Parathyroid adenoma (tissue), 2 donors: ENCODE measurements at regions not wholly inside any gene's neighbourhood (a gene's known extent, or its start where the extent isn't known, plus 50 kb on each side); places are given as distances from the start of the nearest gene placed in this dataset.

Source experiments
- H2AFZ ChIP-seq: fragments of 300-600 bp; sonication (generic); one replicate; pipeline ENCODE4 v1.7.0; 2017; ENCODE audit warnings: antibody characterized with exemption, mild to moderate bottlenecking
- H3K27ac ChIP-seq: fragments of 300-600 bp; sonication (generic); one replicate; pipeline ENCODE4 v1.7.0; 2017
- H3K27me3 ChIP-seq: fragments of 300-600 bp; sonication (generic); one replicate; pipeline ENCODE4 v1.7.0; 2017; ENCODE audit warnings: low read length; ENCODE audit not compliant: control insufficient read depth, insufficient read depth
- H3K36me3 ChIP-seq: fragments of 300-600 bp; sonication (generic); one replicate; pipeline ENCODE4 v1.7.0; 2017; ENCODE audit warnings: low read length; ENCODE audit not compliant: control insufficient read depth, insufficient read depth
- H3K4me1 ChIP-seq: fragments of 300-600 bp; sonication (generic); one replicate; pipeline ENCODE4 v1.7.0; 2017; ENCODE audit warnings: control low read depth
- H3K4me2 ChIP-seq: fragments of 300-600 bp; sonication (generic); one replicate; pipeline ENCODE4 v1.7.0; 2017; ENCODE audit warnings: low read length
- H3K4me3 ChIP-seq: fragments of 300-600 bp; sonication (generic); one replicate; pipeline ENCODE4 v1.7.0; 2017; ENCODE audit warnings: low read depth, low read length
- H3K79me2 ChIP-seq: fragments of 300-600 bp; sonication (generic); one replicate; pipeline ENCODE4 v1.7.0; 2017; ENCODE audit warnings: control low read depth
- H3K9ac ChIP-seq: fragments of 300-600 bp; sonication (generic); one replicate; pipeline ENCODE4 v1.7.0; 2017; ENCODE audit warnings: mild to moderate bottlenecking
- H3K9me3 ChIP-seq: fragments of 300-600 bp; sonication (generic); one replicate; pipeline ENCODE4 v1.7.0; 2017; ENCODE audit warnings: low read length; ENCODE audit not compliant: control insufficient read depth
- TF ChIP-seq, protein P1 (sequence below): fragments of 300-600 bp; sonication (generic); IDR thresholded peaks from one replicate; pipeline ENCODE4 v1.7.0; 2017; ENCODE audit warnings: antibody characterized with exemption, mild to moderate bottlenecking
- donor health status: primary hyperparathyroidism.

DNA sequence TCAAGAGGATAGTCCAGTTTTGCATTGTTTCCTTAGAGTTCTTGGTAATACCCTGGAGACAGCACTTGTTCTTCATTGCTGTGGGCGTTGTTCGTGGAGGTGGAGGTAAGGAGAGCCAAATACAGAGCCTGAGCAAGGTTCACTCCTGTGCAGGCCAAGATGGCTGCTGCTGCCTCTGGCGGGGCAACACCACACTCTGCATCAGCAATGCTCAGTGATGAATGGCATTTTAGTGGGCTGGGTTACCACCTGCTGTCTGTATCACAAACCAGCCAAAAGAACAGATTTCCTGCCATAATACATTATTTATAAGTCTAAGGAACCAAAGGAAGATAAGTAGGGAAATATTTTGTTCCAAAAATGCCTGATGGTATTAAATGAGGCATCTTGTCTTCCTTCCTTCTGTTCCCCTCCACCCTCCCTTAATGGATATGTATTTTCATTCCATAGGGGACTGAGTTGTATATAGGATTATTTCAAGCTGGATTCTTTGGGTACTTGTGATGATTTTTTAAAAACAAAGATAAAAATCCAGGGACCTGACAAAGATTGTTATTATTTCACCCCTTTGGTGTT is 61.6 kb upstream of the LIMCH1 start:
- Histone ChIP-seq H3K9ac (no peak overlapping the region), H3K79me2 (peaks cover 11% of the 10 kb centered on the region), H3K27ac (no peak overlapping the region), H2AFZ (no peak overlapping the region), H3K4me1 (no peaks in the 10 kb centered on the region), H3K4me3 (no peak overlapping the region), H3K27me3 (no peaks in the 10 kb centered on the region), H3K36me3 (no peaks in the 10 kb centered on the region), H3K9me3 (no peaks in the 10 kb centered on the region), H3K4me2 (no peak overlapping the region)
- TF ChIP-seq, protein P1, sequence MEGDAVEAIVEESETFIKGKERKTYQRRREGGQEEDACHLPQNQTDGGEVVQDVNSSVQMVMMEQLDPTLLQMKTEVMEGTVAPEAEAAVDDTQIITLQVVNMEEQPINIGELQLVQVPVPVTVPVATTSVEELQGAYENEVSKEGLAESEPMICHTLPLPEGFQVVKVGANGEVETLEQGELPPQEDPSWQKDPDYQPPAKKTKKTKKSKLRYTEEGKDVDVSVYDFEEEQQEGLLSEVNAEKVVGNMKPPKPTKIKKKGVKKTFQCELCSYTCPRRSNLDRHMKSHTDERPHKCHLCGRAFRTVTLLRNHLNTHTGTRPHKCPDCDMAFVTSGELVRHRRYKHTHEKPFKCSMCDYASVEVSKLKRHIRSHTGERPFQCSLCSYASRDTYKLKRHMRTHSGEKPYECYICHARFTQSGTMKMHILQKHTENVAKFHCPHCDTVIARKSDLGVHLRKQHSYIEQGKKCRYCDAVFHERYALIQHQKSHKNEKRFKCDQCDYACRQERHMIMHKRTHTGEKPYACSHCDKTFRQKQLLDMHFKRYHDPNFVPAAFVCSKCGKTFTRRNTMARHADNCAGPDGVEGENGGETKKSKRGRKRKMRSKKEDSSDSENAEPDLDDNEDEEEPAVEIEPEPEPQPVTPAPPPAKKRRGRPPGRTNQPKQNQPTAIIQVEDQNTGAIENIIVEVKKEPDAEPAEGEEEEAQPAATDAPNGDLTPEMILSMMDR, result no peak

DNA sequence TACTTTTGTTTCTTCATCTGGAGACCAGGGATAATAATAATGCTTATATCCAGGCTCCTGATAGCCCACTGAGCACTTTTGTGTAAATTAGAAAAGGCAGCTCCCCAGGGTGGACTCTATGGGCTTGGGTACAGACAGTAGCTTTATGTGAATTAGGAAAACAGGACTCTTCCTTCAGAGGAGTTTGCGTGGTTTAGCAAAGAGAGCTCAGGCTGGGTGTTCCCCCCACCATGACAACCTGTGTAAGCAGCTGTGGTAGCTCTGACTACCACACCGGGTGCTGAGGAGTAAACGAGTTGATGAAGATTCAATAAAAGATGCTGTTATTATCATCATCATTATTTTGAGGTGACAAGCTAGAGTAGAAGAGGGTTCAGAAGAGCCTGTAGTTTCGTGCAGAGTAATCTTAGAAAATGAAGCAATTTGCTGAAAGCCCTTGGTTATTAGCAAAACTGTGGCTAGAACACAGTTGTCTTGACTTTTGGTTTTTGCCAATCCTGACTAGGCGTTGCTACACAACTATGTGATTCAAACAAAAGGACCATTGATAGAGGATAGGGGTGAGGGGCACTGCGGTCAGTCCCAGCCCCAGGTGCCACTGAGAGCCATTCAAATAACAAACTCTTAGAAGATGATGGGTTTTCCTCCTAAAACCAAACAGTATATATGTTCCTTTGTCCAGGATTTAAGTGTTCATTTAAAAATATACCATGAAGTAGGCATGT is 60.6 kb upstream of the LIMCH1 start:
- TF ChIP-seq, protein P1, result no peak
- no peaks in the 10 kb centered on the region for H3K4me1 ChIP-seq
- H3K4me2 ChIP-seq, result no peak overlapping the region
- no peak overlapping the region for H3K4me3 ChIP-seq
- no peaks in the 10 kb centered on the region for H3K36me3 ChIP-seq
- no peaks in the 10 kb centered on the region for H3K9me3 ChIP-seq
- no peak overlapping the region for H3K27ac ChIP-seq
- H2AFZ ChIP-seq, result no peak overlapping the region
- H3K27me3 ChIP-seq, result no peaks in the 10 kb centered on the region
- H3K79me2 ChIP-seq, result peaks cover 11% of the 10 kb centered on the region
- no peak overlapping the region for H3K9ac ChIP-seq

- H3K27me3 ChIP-seq, result no peaks in the 10 kb centered on the region
- no peak overlapping the region for H3K27ac ChIP-seq
- H3K9me3 ChIP-seq, result no peaks in the 10 kb centered on the region
- no peaks in the 10 kb centered on the region for H3K36me3 ChIP-seq
- no peak overlapping the region for H2AFZ ChIP-seq
- peaks cover 13% of the 10 kb centered on the region for H3K79me2 ChIP-seq
- H3K4me1 ChIP-seq, result no peaks in the 10 kb centered on the region
- TF ChIP-seq, protein P1, result no peak
- no peak overlapping the region for H3K9ac ChIP-seq
- H3K4me3 ChIP-seq, result no peak overlapping the region
- no peak overlapping the region for H3K4me2 ChIP-seq
Measured at GRCh38 chr4:41478518-41478917, 59.4 kb upstream of the LIMCH1 start.

DNA sequence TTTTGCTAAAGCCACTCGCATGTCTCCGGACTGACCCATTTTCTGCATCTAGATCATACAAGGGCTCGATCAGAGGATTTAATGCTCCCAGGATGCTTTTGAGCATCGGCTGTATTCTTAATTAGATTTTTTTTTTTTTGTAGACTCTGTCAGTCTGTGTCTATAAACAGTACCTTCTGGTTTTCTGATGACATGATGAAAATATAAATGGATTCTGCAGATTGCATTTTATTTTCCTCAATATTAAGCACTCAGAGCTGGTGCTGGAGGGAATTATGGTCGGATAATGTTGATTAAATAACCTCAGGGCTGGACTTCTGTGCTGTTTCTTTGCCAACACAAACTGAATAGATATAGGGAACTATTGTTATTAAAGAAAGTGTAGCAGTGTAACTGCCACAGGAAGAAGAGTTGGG is 57.1 kb upstream of the LIMCH1 start:
- Histone ChIP-seq H3K4me3 (no peak overlapping the region), H3K4me1 (peaks cover 2% of the 10 kb centered on the region), H3K9ac (no peak overlapping the region)

More for the DNA sequence above, 57.1 kb upstream of the LIMCH1 start:
- no peaks in the 10 kb centered on the region for H3K9me3 ChIP-seq
- H3K27me3 ChIP-seq, result no peaks in the 10 kb centered on the region
- H2AFZ ChIP-seq, result no peak overlapping the region
- TF ChIP-seq, protein P1, result no peak
- no peak overlapping the region for H3K4me2 ChIP-seq
- no peak overlapping the region for H3K27ac ChIP-seq
- H3K79me2 ChIP-seq, result peaks cover 8% of the 10 kb centered on the region
- H3K36me3 ChIP-seq, result no peaks in the 10 kb centered on the region
